ENCODE measurements at regions not wholly inside any gene's neighbourhood (a gene's known extent, or its start where the extent isn't known, plus 50 kb on each side); places are given as distances from the start of the nearest gene placed in this dataset.
"Not testable (repeated sequence)": the region's sequence is repeated elsewhere in the genome, so short reads cannot be mapped to it uniquely, and the experiment has no call there.

DNA sequence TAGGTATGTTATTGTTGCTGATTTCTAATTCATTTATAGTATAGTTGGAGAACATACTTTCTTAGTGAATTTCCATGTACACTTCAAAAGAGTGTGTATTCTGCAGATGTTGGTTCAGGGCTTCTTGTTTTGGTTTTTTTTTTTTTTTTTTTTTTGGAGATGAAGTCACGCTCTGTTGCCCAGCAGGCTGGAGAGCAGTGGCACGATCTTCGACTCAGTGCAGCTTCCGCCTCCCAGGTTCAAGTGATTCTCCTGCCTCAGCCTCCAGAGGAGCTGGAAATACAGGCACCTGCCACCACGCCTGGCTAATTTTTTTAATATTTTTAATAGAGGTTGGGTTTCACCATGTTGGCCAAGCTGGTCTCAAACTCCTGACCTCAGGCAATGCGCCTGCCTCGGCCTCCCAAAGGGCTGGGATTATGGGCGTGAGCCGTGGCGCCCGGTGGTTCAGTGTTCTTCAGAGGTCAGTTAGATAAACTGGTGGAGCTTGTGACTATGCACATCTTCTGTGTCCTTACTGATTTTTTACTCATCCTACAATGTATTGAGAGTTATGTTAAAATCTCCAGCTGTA lies 2171.2 kb upstream of the DEFB115 start:
- DNase-seq: peak in 1 of 3 donors; percentile 28
- H3K27ac ChIP-seq (ENCODE audit: low read length); intact Hi-C loops (cut with DNase I); H3K9me3 ChIP-seq (ENCODE audit: control insufficient read depth, low read length); H3K4me3 ChIP-seq (ENCODE audit: low read length); H3K27me3 ChIP-seq (ENCODE audit: control insufficient read depth, insufficient read depth); H3K4me1 ChIP-seq (ENCODE audit: control insufficient read depth, insufficient read depth, low read length); ATAC-seq: not testable (repeated sequence)
- WGBS: 73% methylated on average over 11 of the region's 11 CpGs

DNA sequence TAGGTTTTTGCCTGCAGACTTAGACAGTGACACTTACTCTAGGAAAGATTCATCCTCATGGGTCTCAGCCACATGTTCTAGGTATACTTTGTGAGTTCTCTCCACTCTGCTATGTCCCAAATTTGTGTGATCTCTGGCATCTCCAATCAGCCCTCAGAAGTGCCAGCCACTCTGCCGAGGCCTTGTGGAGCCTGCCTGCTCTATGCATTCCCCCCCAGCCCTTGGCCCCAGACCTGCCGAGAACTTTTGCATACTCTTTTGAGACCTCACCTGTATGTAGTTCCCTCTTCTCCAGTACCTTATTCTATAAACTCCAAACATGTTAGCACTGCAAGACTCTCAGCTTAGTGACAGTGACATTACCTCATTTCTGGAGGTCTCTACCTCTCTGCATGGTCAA lies 2170.5 kb upstream of the DEFB115 start:
- ATAC-seq (no peak), DNase-seq (peak in 1 of 3 donors; percentile 32)
- no peaks in the 10 kb centered on the region for H3K9me3 ChIP-seq (ENCODE audit: control insufficient read depth, low read length)
- no peak overlapping the region for H3K27ac ChIP-seq (ENCODE audit: low read length)
- H3K4me1 ChIP-seq (ENCODE audit: control insufficient read depth, insufficient read depth, low read length): no peaks in the 10 kb centered on the region
- no peak overlapping the region for H3K4me3 ChIP-seq (ENCODE audit: low read length)
- intact Hi-C loops (cut with DNase I): no loop called here
- WGBS: 82% methylated on average over 2 of the region's 2 CpGs
- H3K27me3 ChIP-seq (ENCODE audit: control insufficient read depth, insufficient read depth): no peaks in the 10 kb centered on the region

GRCh38 chr20:29087887-29088286 lies 2169.6 kb upstream of the DEFB115 start:
- DNase-seq; intact Hi-C loops (cut with DNase I); ATAC-seq; H3K4me1 ChIP-seq (ENCODE audit: control insufficient read depth, insufficient read depth, low read length); H3K9me3 ChIP-seq (ENCODE audit: control insufficient read depth, low read length); H3K27ac ChIP-seq (ENCODE audit: low read length); H3K4me3 ChIP-seq (ENCODE audit: low read length); H3K27me3 ChIP-seq (ENCODE audit: control insufficient read depth, insufficient read depth): not testable (repeated sequence)
- WGBS: 41% methylated on average over 3 of the region's 3 CpGs

GRCh38 chr20:29088472-29088871 lies 2169.0 kb upstream of the DEFB115 start:
- H3K4me3 ChIP-seq (ENCODE audit: low read length); ATAC-seq; H3K9me3 ChIP-seq (ENCODE audit: control insufficient read depth, low read length); intact Hi-C loops (cut with DNase I); H3K4me1 ChIP-seq (ENCODE audit: control insufficient read depth, insufficient read depth, low read length); DNase-seq; H3K27ac ChIP-seq (ENCODE audit: low read length); H3K27me3 ChIP-seq (ENCODE audit: control insufficient read depth, insufficient read depth): not testable (repeated sequence)
- WGBS: 64% methylated on average over 2 of the region's 2 CpGs

- H3K4me1 ChIP-seq (ENCODE audit: control insufficient read depth, insufficient read depth, low read length); H3K4me3 ChIP-seq (ENCODE audit: low read length); ATAC-seq; H3K9me3 ChIP-seq (ENCODE audit: control insufficient read depth, low read length); H3K27ac ChIP-seq (ENCODE audit: low read length); DNase-seq; intact Hi-C loops (cut with DNase I); H3K27me3 ChIP-seq (ENCODE audit: control insufficient read depth, insufficient read depth): not testable (repeated sequence)
- WGBS: 52% methylated on average over 3 of the region's 3 CpGs
Measured at GRCh38 chr20:29089409-29089808, 2168.1 kb upstream of the DEFB115 start.

GRCh38 chr20:29093958-29094357 lies 2163.5 kb upstream of the DEFB115 start:
- H3K4me1 ChIP-seq (ENCODE audit: control insufficient read depth, insufficient read depth, low read length); H3K27me3 ChIP-seq (ENCODE audit: control insufficient read depth, insufficient read depth); DNase-seq; intact Hi-C loops (cut with DNase I); H3K27ac ChIP-seq (ENCODE audit: low read length); ATAC-seq; H3K9me3 ChIP-seq (ENCODE audit: control insufficient read depth, low read length); H3K4me3 ChIP-seq (ENCODE audit: low read length): not testable (repeated sequence)

DNA sequence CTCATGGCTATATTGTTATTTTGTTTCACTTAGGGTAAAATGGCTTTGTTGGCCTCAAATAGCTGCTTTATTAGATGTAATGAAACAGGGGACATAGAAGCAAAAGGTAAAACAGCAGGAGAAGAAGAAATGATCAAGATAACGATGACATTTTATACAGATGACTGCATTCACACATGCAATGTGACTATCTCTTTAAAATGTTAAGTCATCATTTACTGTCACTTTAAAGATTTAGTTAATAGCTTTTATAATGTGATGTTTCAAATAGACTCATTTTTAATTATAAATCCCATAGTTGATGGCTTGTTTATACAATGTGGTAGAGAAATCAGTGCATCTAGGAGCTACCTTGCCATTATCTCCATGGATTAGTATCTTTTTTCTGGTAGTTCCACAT lies 2160.8 kb upstream of the DEFB115 start:
- ATAC-seq; H3K27me3 ChIP-seq (ENCODE audit: control insufficient read depth, insufficient read depth); H3K9me3 ChIP-seq (ENCODE audit: control insufficient read depth, low read length); H3K27ac ChIP-seq (ENCODE audit: low read length); H3K4me3 ChIP-seq (ENCODE audit: low read length); H3K4me1 ChIP-seq (ENCODE audit: control insufficient read depth, insufficient read depth, low read length); DNase-seq; intact Hi-C loops (cut with DNase I): not testable (repeated sequence)
- 52% methylated on average over 1 of the region's 1 CpG for WGBS

DNA sequence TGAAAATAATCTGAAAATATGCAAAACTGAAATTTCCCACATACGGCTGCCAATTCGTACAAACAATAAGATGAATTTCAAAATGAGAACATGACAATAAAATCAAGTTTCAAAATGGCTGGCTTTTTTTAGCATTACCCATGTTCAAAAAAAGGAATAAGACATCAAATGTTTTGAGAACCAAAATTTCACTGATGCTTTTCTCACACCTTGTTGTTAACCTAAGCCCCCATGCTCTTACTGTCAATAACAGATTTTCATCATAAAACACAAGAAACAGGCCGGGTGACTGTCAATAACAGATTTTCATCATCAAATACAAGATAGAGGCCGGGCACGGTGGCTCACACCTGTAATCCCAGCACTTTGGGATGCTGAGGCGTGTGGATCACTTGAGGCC lies 2149.6 kb upstream of the DEFB115 start:
- ATAC-seq; H3K9me3 ChIP-seq (ENCODE audit: control insufficient read depth, low read length); H3K27me3 ChIP-seq (ENCODE audit: control insufficient read depth, insufficient read depth); H3K27ac ChIP-seq (ENCODE audit: low read length); DNase-seq; H3K4me3 ChIP-seq (ENCODE audit: low read length); intact Hi-C loops (cut with DNase I); H3K4me1 ChIP-seq (ENCODE audit: control insufficient read depth, insufficient read depth, low read length): not testable (repeated sequence)
- 69% methylated on average over 6 of the region's 6 CpGs for WGBS

GRCh38 chr20:29109386-29109785 lies 2148.1 kb upstream of the DEFB115 start:
- intact Hi-C loops (cut with DNase I): not testable (repeated sequence)
- 77% methylated on average over 2 of the region's 2 CpGs for WGBS

DNA sequence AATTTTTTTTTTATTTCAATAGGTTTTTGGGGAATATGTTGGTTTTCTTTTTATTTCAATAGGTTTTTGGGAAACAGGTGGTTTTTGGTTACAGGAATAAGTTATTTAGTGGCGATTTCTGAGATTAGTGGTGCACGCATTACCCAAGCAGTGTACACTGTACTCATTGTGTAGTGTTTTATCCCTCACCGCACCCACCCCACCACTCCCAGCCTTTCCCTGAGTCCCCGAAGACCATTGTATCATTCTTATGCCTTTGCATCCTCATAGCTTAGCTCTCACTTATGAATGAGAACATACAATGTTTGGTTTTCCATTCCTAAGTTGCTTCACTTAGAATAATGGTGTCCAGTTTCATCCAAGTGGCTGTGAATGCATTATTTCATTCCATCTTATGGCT lies 2142.4 kb upstream of the DEFB115 start:
- ATAC-seq; H3K9me3 ChIP-seq (ENCODE audit: control insufficient read depth, low read length); intact Hi-C loops (cut with DNase I); H3K27ac ChIP-seq (ENCODE audit: low read length); H3K27me3 ChIP-seq (ENCODE audit: control insufficient read depth, insufficient read depth); DNase-seq; H3K4me1 ChIP-seq (ENCODE audit: control insufficient read depth, insufficient read depth, low read length); H3K4me3 ChIP-seq (ENCODE audit: low read length): not testable (repeated sequence)
- WGBS: 66% methylated on average over 4 of the region's 4 CpGs

More at GRCh38 chr20:29109386-29109785, 2148.1 kb upstream of the DEFB115 start:
- not testable (repeated sequence) for H3K9me3 ChIP-seq (ENCODE audit: control insufficient read depth, low read length); H3K27ac ChIP-seq (ENCODE audit: low read length); H3K4me1 ChIP-seq (ENCODE audit: control insufficient read depth, insufficient read depth, low read length); DNase-seq; H3K4me3 ChIP-seq (ENCODE audit: low read length); H3K27me3 ChIP-seq (ENCODE audit: control insufficient read depth, insufficient read depth); ATAC-seq

DNA sequence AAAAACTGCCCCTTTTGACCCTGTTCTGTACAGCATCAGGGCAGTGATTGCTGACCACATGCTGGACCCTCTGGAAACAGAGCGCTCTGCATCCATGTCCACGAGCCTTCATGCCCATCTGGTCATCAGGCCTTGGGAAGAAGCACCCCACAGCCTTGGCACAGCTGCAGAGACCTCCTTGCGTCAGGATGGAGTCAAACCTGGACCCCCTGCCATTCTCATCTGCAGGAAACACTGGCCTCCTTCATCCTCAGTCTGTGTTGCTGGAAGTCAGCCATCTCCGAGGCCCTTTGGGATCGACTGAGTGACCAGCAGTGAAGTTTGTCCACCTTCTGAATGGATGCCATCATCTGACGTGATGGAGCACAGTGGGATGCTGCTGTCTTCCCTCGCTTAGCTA lies 2138.3 kb upstream of the DEFB115 start:
- intact Hi-C loops (cut with DNase I): no loop called here
- 59% methylated on average over 7 of the region's 7 CpGs for WGBS
- peak in 1 of 3 donors; percentile 30 for DNase-seq

GRCh38 chr20:29119684-29120083 lies 2137.8 kb upstream of the DEFB115 start:
- not testable (repeated sequence) for H3K4me3 ChIP-seq (ENCODE audit: low read length); ATAC-seq; H3K27me3 ChIP-seq (ENCODE audit: control insufficient read depth, insufficient read depth); H3K9me3 ChIP-seq (ENCODE audit: control insufficient read depth, low read length); DNase-seq; H3K27ac ChIP-seq (ENCODE audit: low read length); H3K4me1 ChIP-seq (ENCODE audit: control insufficient read depth, insufficient read depth, low read length)
- 55% methylated on average over 1 of the region's 1 CpG for WGBS
- intact Hi-C loops (cut with DNase I): loop anchor here in 2 of 4 donors (10.0 kb wide), 1 partner anchor 755 kb away; no protein-coding TSS in a partner anchor

More for the DNA sequence above, 2138.3 kb upstream of the DEFB115 start:
- Histone ChIP-seq H3K27me3 (ENCODE audit: control insufficient read depth, insufficient read depth) (no peaks in the 10 kb centered on the region), H3K27ac (ENCODE audit: low read length) (no peak overlapping the region), H3K4me1 (ENCODE audit: control insufficient read depth, insufficient read depth, low read length) (no peaks in the 10 kb centered on the region), H3K9me3 (ENCODE audit: control insufficient read depth, low read length) (no peaks in the 10 kb centered on the region), H3K4me3 (ENCODE audit: low read length) (no peak overlapping the region)
- peak; percentile 39 to 59 for ATAC-seq

Measured in right cardiac atrium (tissue), 5 donors.